DND-41 (cell line): ENCODE measurements at regions not wholly inside any gene's neighbourhood (a gene's known extent, or its start where the extent isn't known, plus 50 kb on each side); places are given as distances from the start of the nearest gene placed in this dataset.

Experiments used
- ATAC-seq: fragments of 200-7000 bp; cut with Tn5 transposase; 3 replicates; pipeline ENCODE4 v1.9.1; 2021; ENCODE audit warnings: low read depth; ENCODE audit not compliant: insufficient read depth
- DNase-seq: peaks from one replicate; pipeline ENCODE4 v3.0.0-alpha.2; 2020
- H2AFZ ChIP-seq: 2 replicates; pipeline ENCODE4 v1.6.0; 2012; ENCODE audit warnings: low read depth, low read length
- H3K27ac ChIP-seq: 2 replicates; pipeline ENCODE4 v1.5.1; 2012; ENCODE audit warnings: low read length, inconsistent platforms
- H3K27me3 ChIP-seq: fragments of 200-600 bp; sonication (generic); 2 replicates; pipeline ENCODE4 v1.6.0; 2012; ENCODE audit warnings: low read length, mild to moderate bottlenecking, inconsistent platforms; ENCODE audit not compliant: insufficient read depth, poor library complexity
- H3K36me3 ChIP-seq: 2 replicates; pipeline ENCODE4 v1.5.1; 2012; ENCODE audit warnings: low read length, inconsistent platforms; ENCODE audit not compliant: insufficient read depth
- H3K4me1 ChIP-seq: 2 replicates; pipeline ENCODE4 v1.5.1; 2012; ENCODE audit warnings: mild to moderate bottlenecking, low read length; ENCODE audit not compliant: insufficient read depth
- H3K4me2 ChIP-seq: 2 replicates; pipeline ENCODE4 v1.6.0; 2012; ENCODE audit warnings: mild to moderate bottlenecking, moderate library complexity, low read length, inconsistent platforms; ENCODE audit not compliant: insufficient read depth
- H3K4me3 ChIP-seq, 2 experiments: fragments of 200-600 bp in 1 of 2; shearing (Covaris generic) in 1 of 2; 2 replicates each; pipeline ENCODE4 v1.5.1; 2012 to 2016; ENCODE audit warnings: inconsistent platforms in 2 of 2, low read length in 2 of 2, mild to moderate bottlenecking in 2 of 2, low read depth in 1 of 2, moderate library complexity in 1 of 2
- H3K79me2 ChIP-seq: 2 replicates; pipeline ENCODE4 v1.6.0; 2012; ENCODE audit warnings: low read length, inconsistent platforms; ENCODE audit not compliant: insufficient read depth
- H3K9ac ChIP-seq: 2 replicates; pipeline ENCODE4 v1.6.0; 2012; ENCODE audit warnings: low read depth, mild to moderate bottlenecking, inconsistent platforms, low read length, moderate library complexity
- H3K9me3 ChIP-seq: 2 replicates; pipeline ENCODE4 v1.5.1; 2012; ENCODE audit warnings: low read length, moderate library complexity, mild to moderate bottlenecking, inconsistent platforms; ENCODE audit not compliant: insufficient read depth, severe bottlenecking
- H4K20me1 ChIP-seq: 2 replicates; pipeline ENCODE4 v1.6.0; 2012; ENCODE audit warnings: low read length; ENCODE audit not compliant: insufficient read depth
- EZH2 ChIP-seq: IDR thresholded peaks from 3 replicates; pipeline ENCODE4 v1.6.1; 2012; ENCODE audit warnings: borderline replicate concordance, low read depth, mild to moderate bottlenecking, moderate library complexity, low read length, inconsistent platforms; ENCODE audit not compliant: severe bottlenecking
- TF ChIP-seq, protein P1 (sequence below): IDR thresholded peaks from 2 replicates; pipeline ENCODE4 v1.5.1; 2012; ENCODE audit warnings: borderline replicate concordance, low read length, moderate library complexity, mild to moderate bottlenecking; ENCODE audit not compliant: poor library complexity, severe bottlenecking; ENCODE audit errors: extremely low read depth

DNA sequence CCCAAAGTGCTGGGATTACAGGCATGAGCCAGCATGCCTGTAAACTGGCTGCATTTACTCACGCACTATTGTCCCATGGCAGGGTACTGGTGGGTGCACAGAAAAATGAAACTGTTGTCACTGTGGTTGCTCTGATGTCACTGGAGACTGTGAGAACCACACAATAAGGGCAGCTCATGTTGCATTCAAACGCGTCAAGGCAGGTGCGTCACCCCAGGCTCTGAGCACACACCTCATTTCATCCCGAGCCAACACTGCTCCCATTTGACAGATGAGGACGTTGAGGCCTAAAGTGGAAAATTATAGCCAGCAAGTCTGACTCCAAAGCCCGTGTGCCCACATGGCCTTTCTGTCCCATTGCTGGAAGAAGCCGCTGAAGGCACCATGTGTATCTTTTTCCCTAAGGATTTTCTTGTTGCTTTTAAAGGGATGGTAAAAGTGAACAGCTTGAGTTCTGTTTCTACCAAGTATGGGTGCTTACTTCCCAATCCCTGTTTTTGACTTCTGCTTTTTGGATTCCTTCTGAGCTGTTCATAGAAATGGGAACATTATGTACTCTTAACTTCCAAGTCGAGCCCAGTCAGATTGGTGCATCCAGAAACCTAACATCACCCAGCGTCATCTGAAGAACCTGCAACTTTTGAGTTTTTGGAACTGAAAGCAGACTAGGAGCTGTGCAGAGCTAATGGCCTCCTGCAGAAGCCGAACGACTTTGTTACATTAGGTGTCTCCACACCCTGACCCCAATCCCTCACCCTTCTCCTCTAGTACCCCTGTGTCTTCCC lies 60.1 kb upstream of the CARD11 start:
- TF ChIP-seq, protein P1, sequence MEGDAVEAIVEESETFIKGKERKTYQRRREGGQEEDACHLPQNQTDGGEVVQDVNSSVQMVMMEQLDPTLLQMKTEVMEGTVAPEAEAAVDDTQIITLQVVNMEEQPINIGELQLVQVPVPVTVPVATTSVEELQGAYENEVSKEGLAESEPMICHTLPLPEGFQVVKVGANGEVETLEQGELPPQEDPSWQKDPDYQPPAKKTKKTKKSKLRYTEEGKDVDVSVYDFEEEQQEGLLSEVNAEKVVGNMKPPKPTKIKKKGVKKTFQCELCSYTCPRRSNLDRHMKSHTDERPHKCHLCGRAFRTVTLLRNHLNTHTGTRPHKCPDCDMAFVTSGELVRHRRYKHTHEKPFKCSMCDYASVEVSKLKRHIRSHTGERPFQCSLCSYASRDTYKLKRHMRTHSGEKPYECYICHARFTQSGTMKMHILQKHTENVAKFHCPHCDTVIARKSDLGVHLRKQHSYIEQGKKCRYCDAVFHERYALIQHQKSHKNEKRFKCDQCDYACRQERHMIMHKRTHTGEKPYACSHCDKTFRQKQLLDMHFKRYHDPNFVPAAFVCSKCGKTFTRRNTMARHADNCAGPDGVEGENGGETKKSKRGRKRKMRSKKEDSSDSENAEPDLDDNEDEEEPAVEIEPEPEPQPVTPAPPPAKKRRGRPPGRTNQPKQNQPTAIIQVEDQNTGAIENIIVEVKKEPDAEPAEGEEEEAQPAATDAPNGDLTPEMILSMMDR = no peak
- TF ChIP-seq EZH2 = no peak
- Histone ChIP-seq H3K36me3 (no peaks in the 10 kb centered on the region), H4K20me1 (no peaks in the 10 kb centered on the region), H3K9ac (no peak overlapping the region), H3K9me3 (no peaks in the 10 kb centered on the region), H3K27me3 (peaks cover 3% of the 10 kb centered on the region), H3K4me1 (no peaks in the 10 kb centered on the region), H3K4me3 (no peak overlapping the region), H3K27ac (no peak overlapping the region), H3K79me2 (no peaks in the 10 kb centered on the region), H3K4me2 (no peak overlapping the region), H2AFZ (no peak overlapping the region)
- ATAC-seq (no peak), DNase-seq (no peak)

DNA sequence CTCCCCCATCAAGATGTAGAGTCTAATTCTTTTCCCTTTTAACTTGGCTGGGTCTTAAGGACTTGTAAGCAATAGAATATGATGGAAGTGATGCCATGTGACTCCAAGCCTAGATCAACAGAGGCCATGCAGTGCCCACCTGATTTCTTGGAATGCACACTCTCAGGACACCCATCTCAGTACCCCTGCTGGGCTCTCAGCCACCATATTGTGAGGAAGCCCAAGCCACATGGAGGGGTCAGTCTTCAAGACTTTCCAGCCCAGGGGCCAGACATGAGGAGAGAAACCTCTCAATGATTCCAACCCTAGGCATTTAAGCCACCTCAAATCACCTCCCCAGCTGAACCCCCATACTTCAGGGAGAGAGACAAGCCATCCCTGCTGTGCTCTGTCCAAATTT lies 62.2 kb upstream of the CARD11 start:
- no peak for TF ChIP-seq EZH2
- TF ChIP-seq, protein P1 = no peak
- H3K36me3 ChIP-seq = no peaks in the 10 kb centered on the region
- DNase-seq (no peak), ATAC-seq (no peak)
- no peak overlapping the region for H3K9ac ChIP-seq
- no peak overlapping the region for H3K4me2 ChIP-seq
- H3K4me1 ChIP-seq = no peaks in the 10 kb centered on the region
- no peak overlapping the region for H3K27ac ChIP-seq
- H3K27me3 ChIP-seq = peaks cover 3% of the 10 kb centered on the region
- H3K4me3 ChIP-seq = no peak overlapping the region
- H4K20me1 ChIP-seq = no peaks in the 10 kb centered on the region
- no peaks in the 10 kb centered on the region for H3K79me2 ChIP-seq
- H2AFZ ChIP-seq = no peak overlapping the region
- no peaks in the 10 kb centered on the region for H3K9me3 ChIP-seq

DNA sequence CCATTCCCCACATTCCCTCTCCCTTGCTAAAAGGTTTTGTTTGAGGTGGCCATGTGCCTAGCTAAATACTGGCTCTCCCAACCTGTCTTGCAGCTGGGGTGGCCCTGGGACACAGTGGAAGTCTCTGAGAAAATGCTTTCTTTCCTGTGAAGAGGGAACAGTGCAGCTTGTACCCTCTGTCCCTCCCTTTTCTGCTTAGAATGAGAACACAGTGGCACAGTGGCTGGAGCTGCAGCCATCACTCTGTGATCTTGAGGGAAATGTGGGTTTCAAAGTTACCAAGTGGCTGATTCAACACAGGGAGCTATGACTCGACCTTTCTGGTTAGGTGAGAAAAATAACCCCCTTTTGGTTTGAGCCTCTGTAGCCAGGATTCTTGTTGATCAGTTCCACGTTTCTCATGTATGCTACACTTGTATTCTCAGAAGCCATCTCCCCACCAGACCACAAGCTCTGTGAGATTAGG lies 62.7 kb upstream of the CARD11 start:
- no peak for ATAC-seq
- no peaks in the 10 kb centered on the region for H3K79me2 ChIP-seq

More for the DNA sequence above, 62.7 kb upstream of the CARD11 start:
- no peak overlapping the region for H3K9ac ChIP-seq
- no peaks in the 10 kb centered on the region for H4K20me1 ChIP-seq
- H3K27me3 ChIP-seq = peaks cover 3% of the 10 kb centered on the region
- TF ChIP-seq, protein P1 = no peak
- TF ChIP-seq EZH2 = no peak
- no peak overlapping the region for H3K4me3 ChIP-seq
- H2AFZ ChIP-seq = no peak overlapping the region
- H3K36me3 ChIP-seq = no peaks in the 10 kb centered on the region
- H3K4me1 ChIP-seq = no peaks in the 10 kb centered on the region
- no peak for DNase-seq
- H3K9me3 ChIP-seq = no peaks in the 10 kb centered on the region
- H3K4me2 ChIP-seq = no peak overlapping the region
- H3K27ac ChIP-seq = no peak overlapping the region
